ENCODE measurements at regions not wholly inside any gene's neighbourhood (a gene's known extent, or its start where the extent isn't known, plus 50 kb on each side); places are given as distances from the start of the nearest gene placed in this dataset.
"Not testable (repeated sequence)": the region's sequence is repeated elsewhere in the genome, so short reads cannot be mapped to it uniquely, and the experiment has no call there.

GRCh38 chr1:30569384-30569783, 154.0 kb downstream of the MATN1 start:
- DNase-seq (ENCODE audit: low read depth) = no peak

- DNase-seq (ENCODE audit: low read depth) = no peak
These were observed 160.8 kb downstream of the MATN1 start for GRCh38 chr1:30562559-30562958.

- DNase-seq (ENCODE audit: low read depth) = no peak
These were observed 171.8 kb downstream of the MATN1 start for GRCh38 chr1:30551603-30552002.

- no peak for DNase-seq (ENCODE audit: low read depth)
These were observed 172.8 kb downstream of the MATN1 start for GRCh38 chr1:30550365-30551220.

GRCh38 chr1:30549872-30550271, 173.5 kb downstream of the MATN1 start:
- not testable (repeated sequence) for DNase-seq (ENCODE audit: low read depth)

GRCh38 chr1:30548294-30548693, 175.1 kb downstream of the MATN1 start:
- no peak for DNase-seq (ENCODE audit: low read depth)

- not testable (repeated sequence) for DNase-seq (ENCODE audit: low read depth)
These were observed 176.1 kb downstream of the MATN1 start for GRCh38 chr1:30547326-30547725.

- DNase-seq (ENCODE audit: low read depth) = no peak
These were observed 178.0 kb downstream of the MATN1 start for GRCh38 chr1:30545365-30545764.

GRCh38 chr1:30541721-30542485, 181.5 kb downstream of the MATN1 start:
- DNase-seq (ENCODE audit: low read depth) = no peak

GRCh38 chr1:30540611-30541192, 182.7 kb downstream of the MATN1 start:
- DNase-seq (ENCODE audit: low read depth) = no peak

- DNase-seq (ENCODE audit: low read depth) = no peak
These were observed 183.5 kb downstream of the MATN1 start for GRCh38 chr1:30539884-30540283.

GRCh38 chr1:30538993-30539867, 184.2 kb downstream of the MATN1 start:
- DNase-seq (ENCODE audit: low read depth) = no peak

GRCh38 chr1:30538226-30538992, 185.0 kb downstream of the MATN1 start:
- DNase-seq (ENCODE audit: low read depth) = no peak

GRCh38 chr1:30537279-30537678, 186.1 kb downstream of the MATN1 start:
- DNase-seq (ENCODE audit: low read depth) = no peak

GRCh38 chr1:30536530-30536929, 186.9 kb downstream of the MATN1 start:
- no peak for DNase-seq (ENCODE audit: low read depth)

- DNase-seq (ENCODE audit: low read depth) = no peak
These were observed 187.6 kb downstream of the MATN1 start for GRCh38 chr1:30535595-30536325.

- DNase-seq (ENCODE audit: low read depth) = no peak
These were observed 188.8 kb downstream of the MATN1 start for GRCh38 chr1:30534551-30534940.

- no peak for DNase-seq (ENCODE audit: low read depth)
These were observed 189.4 kb downstream of the MATN1 start for GRCh38 chr1:30533796-30534550.

GRCh38 chr1:30533141-30533540, 190.2 kb downstream of the MATN1 start:
- no peak for DNase-seq (ENCODE audit: low read depth)

Measured in M059J (cell line).